ENCODE measurements at regions not wholly inside any gene's neighbourhood (a gene's known extent, or its start where the extent isn't known, plus 50 kb on each side); places are given as distances from the start of the nearest gene placed in this dataset.
"Not testable (repeated sequence)": the region's sequence is repeated elsewhere in the genome, so short reads cannot be mapped to it uniquely, and the experiment has no call there.

DNA sequence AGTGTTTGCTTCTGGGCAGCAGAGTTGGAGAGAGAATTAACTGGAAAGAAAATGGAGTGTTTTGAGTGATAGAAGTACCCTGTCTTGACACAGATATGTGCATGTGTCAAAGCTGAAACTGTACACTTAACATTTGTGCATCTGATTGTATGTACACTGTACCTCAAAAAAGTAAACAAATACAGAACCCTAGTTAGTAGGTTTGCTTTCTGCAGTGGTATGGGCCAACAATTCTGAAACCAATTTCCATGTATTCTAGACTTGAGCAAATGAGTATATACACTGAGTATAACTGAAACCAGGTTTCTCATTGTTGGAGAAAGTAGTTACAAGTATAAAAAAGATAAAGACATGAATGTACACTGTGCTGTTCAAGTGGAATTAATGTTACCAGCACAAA, 52.4 kb downstream of the ELAPOR2 start:
- DNase-seq, result no peak

DNA sequence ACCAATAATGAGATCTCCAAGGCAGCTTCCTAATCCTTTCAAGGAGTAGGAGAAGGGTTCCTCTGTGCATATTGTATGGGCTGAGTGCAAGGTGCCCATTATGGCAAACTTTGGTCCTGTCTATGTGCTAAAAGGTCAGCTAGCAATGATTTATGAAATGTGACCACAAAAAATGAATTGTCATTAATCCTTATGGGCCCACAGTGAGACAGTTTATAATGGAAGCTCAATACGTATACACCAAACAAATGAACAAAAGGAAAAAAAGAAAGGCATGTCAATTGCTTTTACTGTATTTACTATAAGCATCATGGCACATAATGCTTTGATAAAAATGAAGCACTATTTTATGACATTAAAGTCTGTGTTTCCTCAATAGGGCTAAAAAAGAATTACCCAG, 54.5 kb downstream of the ELAPOR2 start:
- DNase-seq, result no peak

GRCh38 chr7:87003872-87004798, 55.3 kb downstream of the ELAPOR2 start:
- DNase-seq, result peak; percentile 26 to 42

DNA sequence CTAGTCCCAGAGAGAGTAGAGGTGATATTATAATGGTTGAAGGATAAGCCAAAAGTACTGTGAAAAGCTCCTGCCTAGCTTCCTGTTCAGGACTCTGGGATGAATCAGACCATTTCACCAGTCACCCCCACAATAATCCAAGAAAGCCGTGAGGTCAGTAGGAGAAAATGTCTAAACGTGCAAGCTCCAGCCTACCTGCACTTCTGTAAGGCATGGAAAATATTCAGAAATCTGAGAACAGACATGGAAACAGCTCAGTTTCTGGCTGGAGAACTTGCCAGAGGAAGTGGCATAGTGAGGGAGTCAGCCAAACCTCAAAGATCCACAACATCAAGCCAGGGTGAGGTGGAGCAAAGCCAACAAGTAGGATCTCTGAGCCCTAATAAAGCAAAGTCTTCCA, 58.2 kb downstream of the ELAPOR2 start:
- no peak for DNase-seq

DNA sequence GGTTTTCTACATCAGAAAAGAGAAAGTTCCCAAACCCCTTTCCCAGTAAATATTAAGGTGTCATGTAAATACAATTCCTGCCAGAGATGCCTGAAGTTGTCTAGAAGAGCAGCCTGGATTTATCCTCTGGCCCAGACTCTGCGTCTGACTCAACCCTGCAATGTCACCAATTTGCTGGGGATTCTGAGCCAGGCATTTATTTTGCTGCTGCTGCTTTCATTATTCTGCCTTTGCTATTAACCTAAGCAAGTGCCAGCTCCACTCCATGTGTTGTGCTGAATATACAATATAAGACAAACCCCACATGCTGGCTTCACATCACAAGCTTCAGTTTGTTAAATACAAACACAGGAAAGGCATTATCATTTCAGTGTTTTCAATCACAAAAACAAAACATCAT, 59.1 kb downstream of the ELAPOR2 start:
- no peak for DNase-seq

GRCh38 chr7:86999750-87000149, 59.7 kb downstream of the ELAPOR2 start:
- no peak for DNase-seq

GRCh38 chr7:86995814-86996213, 63.6 kb downstream of the ELAPOR2 start:
- DNase-seq, result no peak

GRCh38 chr7:86995052-86995725, 64.3 kb downstream of the ELAPOR2 start:
- no peak for DNase-seq

GRCh38 chr7:86991771-86992191, 67.7 kb downstream of the ELAPOR2 start:
- no peak for DNase-seq

- no peak for DNase-seq
Observed at GRCh38 chr7:86991093-86991769, 68.2 kb downstream of the ELAPOR2 start.

DNA sequence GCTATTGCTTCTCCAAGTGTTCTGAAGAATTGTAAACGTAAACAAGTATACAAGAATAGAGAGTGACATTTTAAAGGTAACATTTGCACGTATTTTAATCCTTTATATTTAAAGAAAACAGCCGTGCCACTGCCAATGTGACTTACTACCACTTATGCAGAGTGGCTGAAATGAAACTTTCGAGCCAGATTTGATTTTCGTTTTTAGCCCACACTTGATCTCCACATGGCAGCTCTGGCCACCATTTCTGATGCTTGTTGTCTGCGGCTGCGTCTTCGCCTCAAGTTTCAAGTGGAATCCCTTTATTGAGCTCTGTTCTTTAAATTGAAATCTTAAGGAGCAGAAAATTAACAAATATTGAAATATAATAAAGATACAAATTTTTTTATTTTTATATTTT, 70.0 kb downstream of the ELAPOR2 start:
- no peak for DNase-seq

DNA sequence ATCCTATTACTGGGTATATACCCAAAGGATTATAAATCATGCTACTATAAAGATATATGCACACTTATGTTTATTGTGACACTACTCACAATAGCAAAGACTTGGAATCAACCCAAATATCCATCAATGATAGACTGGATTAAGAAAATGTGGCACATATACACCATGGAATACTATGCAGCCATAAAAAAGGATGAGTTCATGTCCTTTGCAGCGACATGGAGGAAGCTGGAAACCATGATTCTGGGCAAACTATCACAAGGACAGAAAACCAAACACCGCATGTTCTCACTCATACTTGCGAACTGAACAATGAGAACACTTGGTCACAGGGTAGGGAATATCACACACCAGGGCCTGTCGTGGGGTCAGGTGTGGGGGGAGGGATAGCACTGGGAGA, 71.6 kb downstream of the ELAPOR2 start:
- not testable (repeated sequence) for DNase-seq

DNA sequence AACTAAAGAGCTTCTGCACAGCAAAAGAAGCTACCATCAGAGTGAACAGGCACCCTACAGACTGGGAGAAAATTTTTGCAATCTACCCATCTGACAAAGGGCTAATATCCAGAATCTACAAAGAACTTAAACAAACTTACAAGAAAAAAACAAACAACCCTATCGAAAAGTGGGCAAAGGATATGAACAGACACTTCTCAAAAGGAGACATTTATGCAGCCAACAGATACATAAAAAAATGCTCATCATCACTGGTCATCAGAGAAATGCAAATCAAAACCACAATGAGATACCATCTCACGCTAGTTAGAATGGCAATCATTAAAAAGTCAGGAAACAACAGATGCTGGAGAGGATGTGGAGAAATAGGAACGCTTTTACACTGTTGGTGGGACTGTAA, 72.1 kb downstream of the ELAPOR2 start:
- DNase-seq, result not testable (repeated sequence)

DNA sequence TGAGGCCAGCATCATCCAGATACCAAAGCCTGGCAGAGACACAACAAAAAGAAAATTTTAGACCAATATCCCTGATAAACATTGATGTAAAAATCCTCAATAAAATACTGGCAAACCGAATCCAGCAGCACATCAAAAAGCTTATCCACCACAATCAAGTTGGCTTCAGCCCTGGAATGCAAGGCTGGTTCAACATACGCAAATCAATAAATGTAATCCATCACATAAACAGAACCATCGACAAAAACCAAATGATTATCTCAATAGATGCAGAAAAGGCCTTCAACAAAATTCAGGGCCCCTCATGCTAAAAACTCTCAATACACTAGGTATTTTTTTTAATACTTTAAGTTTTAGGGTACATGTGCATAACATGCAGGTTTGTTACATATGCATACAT, 74.1 kb downstream of the ELAPOR2 start:
- not testable (repeated sequence) for DNase-seq

- DNase-seq, result not testable (repeated sequence)
Observed at GRCh38 chr7:86983654-86984053, 75.8 kb downstream of the ELAPOR2 start.

DNA sequence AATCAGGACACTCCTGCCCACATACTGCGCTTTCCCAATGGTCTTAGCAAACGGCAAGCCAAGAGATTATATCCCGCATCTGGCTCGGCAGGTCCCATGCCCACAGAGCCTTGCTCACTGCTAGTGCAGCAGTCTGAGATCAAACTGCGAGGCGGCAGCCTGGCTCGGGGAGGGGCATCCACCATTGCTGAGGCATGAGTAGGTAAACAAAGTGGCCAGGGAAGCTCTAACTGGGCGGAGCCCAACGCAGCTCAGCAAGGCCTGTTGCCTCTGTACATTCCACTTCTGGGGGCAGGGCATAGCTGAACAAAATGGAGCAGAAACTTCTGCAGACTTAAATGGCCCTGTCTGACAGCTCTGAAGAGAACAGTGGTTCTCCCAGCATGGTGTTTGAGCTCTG, 77.5 kb downstream of the ELAPOR2 start:
- DNase-seq, result not testable (repeated sequence)

DNA sequence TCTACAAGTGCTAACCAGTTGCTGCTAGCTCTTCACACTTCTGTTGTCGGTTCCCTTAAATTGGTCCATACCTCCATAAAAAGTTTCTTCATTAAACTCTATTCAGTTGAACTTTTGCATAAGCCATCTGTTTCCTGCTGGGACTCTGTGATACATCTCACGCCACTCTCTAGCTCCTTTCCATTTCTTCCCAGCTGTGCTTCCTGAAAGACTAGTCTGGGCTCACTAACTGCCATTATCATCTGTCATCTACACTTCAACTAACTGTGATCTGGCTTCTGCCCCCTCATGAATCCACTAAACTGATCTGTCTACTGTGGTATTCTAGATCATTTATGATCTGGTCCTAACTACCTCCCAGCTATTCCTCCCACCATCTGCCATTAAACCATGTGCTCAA, 78.3 kb downstream of the ELAPOR2 start:
- DNase-seq, result no peak

GRCh38 chr7:86980223-86980622, 79.2 kb downstream of the ELAPOR2 start:
- DNase-seq, result no peak

- no peak for DNase-seq
Observed at GRCh38 chr7:86978808-86979506, 80.5 kb downstream of the ELAPOR2 start.

DNA sequence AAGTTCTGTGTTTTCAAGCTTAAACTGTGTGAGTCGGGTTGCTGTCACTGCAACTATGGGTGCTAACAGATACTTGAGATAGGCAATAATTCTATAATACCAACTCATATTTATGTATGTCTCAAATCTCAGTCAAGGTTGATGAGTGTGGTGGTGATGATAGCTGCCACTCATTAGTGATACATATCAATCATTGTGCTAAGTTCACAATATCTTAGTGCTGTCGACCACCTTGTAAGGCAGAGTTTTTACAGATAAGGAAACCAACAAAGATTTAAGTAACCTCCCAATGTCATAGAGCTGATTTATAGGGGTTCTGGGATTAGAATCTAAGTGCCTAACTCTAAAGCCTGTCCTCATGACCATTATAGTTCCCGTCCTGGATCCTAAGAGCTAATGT, 82.5 kb downstream of the ELAPOR2 start:
- no peak for DNase-seq

DNA sequence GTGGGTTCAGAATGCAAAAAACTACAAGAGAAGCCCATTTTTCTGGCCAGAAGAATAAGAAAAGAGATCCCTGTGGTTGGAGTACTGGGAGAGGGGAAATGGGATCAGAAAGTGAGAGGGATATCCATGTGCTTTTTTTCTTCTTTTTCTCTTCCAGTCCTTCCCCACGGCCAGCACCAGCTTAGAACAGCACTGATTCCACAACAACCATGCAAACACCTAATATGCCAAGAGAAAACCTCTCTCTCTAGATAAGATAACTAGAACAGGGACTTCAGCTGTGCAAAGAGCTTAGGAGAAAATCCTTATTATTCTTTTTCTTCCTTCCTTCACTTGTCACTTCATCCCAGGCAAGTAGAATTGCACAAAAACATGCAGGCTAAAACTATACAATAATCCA, 83.5 kb downstream of the ELAPOR2 start:
- DNase-seq, result no peak

DNA sequence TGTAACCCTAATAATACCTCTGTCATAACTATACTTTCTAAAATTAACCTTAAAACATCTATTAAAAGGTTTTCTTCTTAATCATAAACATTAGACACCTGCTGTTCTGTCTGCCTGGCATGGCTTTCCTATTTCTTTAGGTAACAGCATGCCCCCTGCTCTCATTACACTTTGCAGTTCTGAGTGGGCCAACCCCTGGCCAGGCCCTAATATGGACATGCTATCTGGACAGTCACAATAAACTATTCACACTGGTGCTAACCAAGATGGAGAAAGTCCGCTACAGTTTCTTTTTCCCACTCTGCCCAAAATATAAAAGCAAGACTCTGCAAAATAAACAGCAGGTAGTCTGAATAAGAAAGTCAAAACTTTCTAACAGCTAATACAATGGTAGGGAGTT, 84.0 kb downstream of the ELAPOR2 start:
- no peak for DNase-seq

GRCh38 chr7:86972072-86972471, 87.4 kb downstream of the ELAPOR2 start:
- DNase-seq, result no peak
